ENCODE measurements at regions not wholly inside any gene's neighbourhood (a gene's known extent, or its start where the extent isn't known, plus 50 kb on each side); places are given as distances from the start of the nearest gene placed in this dataset.

- TF ChIP-seq CTCF (conservative IDR thresholded peaks at IDR 0.05; ENCODE audit: low read depth, low read length) = no peak
- no peak for TF ChIP-seq RFX5 (IDR thresholded peaks at IDR 0.05; ENCODE audit: low read depth, low read length)
- no peak for TF ChIP-seq BHLHE40 (IDR thresholded peaks at IDR 0.05; ENCODE audit: low read depth, low read length)
- no peak for TF ChIP-seq POLR2A (IDR thresholded peaks at IDR 0.05; ENCODE audit: low read depth, low read length)
- TF ChIP-seq RAD21 (IDR thresholded peaks at IDR 0.05; ENCODE audit: low read length) = no peak
- TF ChIP-seq RCOR1 (IDR thresholded peaks at IDR 0.05; ENCODE audit: insufficient replicate concordance, low read length) = no peak
- no peak for TF ChIP-seq MAZ (IDR thresholded peaks at IDR 0.05; ENCODE audit: borderline replicate concordance, low read depth, low read length)
- TF ChIP-seq CEBPB (IDR thresholded peaks at IDR 0.05; ENCODE audit: low read depth, low read length) = no peak
- TF ChIP-seq MXI1 (IDR thresholded peaks at IDR 0.05; ENCODE audit: borderline replicate concordance, low read depth, low read length) = no peak
- no peak for TF ChIP-seq MAFK (IDR thresholded peaks at IDR 0.05; ENCODE audit: low read depth, low read length)
- no peak for TF ChIP-seq SMC3 (IDR thresholded peaks at IDR 0.05; ENCODE audit: low read depth, low read length)
Measured at GRCh38 chr9:129427149-129427548, 193.8 kb downstream of the C9orf50 start.
